Stimulated activated CD8-positive, alpha-beta memory T cell treated with anti-CD3 and anti-CD28 coated beads, Interleukin-2, amount 100 ng/mL, for 1 hour (primary cell): ENCODE measurements at regions not wholly inside any gene's neighbourhood (a gene's known extent, or its start where the extent isn't known, plus 50 kb on each side); places are given as distances from the start of the nearest gene placed in this dataset.

Experiments
- DNase-seq, 2 donors: peaks; one replicate each; pipeline ENCODE4 v3.0.0-alpha.2; 2020; ENCODE audit warnings: low read depth in 2 of 2

GRCh38 chr9:71589612-71590011, 178.7 kb downstream of the CEMIP2 start:
- no peak for DNase-seq

DNA sequence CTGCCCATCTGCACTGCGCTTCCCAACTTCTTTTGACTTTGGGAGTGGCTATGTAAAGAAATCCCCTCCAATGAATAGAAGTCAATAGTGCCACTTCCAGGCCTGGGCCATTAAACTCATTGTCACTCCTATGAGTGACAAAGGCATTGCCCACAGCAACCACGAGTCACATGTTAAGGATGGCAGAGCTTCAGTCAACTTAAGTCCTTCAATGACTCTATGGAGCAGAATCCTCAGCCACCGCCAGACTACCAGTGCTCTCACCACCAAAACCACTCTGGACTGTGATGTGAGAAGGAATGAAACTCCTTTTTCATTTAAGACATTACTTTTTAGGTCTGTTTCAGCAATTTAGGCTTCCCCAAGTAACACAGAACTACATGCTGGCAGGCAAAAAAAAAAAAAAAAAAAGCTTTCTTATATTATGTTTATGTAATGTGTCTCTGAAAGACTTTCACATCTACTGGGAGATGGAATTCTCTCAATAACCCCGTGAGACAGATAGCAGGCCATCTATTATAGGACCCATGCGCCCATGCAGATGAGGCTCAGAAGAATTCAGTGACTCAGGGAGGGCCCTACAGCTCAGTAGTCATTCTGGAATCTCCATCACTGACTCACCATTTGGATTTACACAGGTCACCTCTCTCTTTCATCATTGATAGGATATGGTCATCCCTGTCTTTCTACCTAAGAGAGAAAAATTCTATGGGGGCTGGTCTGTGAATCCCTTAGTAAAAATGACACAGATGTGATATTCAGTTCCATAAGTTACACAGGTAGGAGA, 180.5 kb downstream of the CEMIP2 start:
- DNase-seq, result no peak

- DNase-seq, result no peak
Measured at GRCh38 chr9:71583792-71584191, 184.5 kb downstream of the CEMIP2 start.

DNA sequence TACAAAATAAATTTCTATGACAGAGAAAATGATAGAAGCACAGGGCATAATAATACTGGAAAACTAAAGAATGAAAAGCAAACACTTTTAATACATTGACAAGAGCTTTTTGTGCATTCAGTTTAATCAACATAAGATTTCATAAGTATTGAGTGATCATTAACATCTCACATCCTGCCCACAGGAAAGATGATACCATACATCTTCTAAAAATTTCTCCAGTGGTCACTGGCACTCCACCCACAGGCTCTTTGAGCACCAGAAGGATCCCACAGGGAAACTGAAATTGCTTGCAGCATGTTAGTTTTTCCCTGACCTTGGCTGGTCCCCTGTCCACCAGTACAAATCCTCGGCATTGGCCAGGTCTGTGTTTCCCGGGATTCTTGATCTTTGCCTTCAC, 186.0 kb downstream of the CEMIP2 start:
- DNase-seq, result no peak

- DNase-seq, result no peak
Measured at GRCh38 chr9:71581101-71581500, 187.2 kb downstream of the CEMIP2 start.

DNA sequence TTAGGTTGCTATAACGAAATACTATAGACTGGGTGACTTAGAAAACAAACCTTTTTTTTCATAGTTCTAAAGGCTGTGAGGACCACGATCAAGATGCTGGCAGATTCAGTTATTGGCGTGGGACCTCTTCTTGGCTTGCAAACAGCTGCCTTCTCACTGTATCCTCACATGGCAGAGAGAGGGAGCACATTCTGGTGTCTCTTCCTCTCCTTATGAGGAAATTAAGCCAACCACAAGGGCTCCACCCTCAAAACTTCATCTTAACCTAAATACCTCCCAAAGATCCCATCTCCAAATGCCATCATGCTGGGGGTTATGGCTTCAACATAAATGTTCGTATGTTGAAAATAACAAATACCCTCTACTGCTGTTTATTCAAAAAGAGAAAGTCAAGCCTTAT, 197.1 kb downstream of the CEMIP2 start:
- DNase-seq, result no peak

GRCh38 chr9:71567890-71568289, 200.4 kb downstream of the CEMIP2 start:
- DNase-seq, result no peak

- no peak for DNase-seq
Measured at GRCh38 chr9:71562140-71562539, 206.2 kb downstream of the CEMIP2 start.

GRCh38 chr9:71557310-71557709, 211.0 kb downstream of the CEMIP2 start:
- DNase-seq, result no peak

GRCh38 chr9:71552480-71552879, 215.8 kb downstream of the CEMIP2 start:
- DNase-seq, result no peak

- DNase-seq, result no peak
Measured at GRCh38 chr9:71549023-71549422, 219.3 kb downstream of the CEMIP2 start.

- DNase-seq, result no peak
Measured at GRCh38 chr9:71544464-71544863, 223.8 kb downstream of the CEMIP2 start.

GRCh38 chr9:71541436-71541835, 226.9 kb downstream of the CEMIP2 start:
- no peak for DNase-seq

GRCh38 chr9:71524996-71525580, 243.2 kb downstream of the CEMIP2 start:
- DNase-seq, result no peak

DNA sequence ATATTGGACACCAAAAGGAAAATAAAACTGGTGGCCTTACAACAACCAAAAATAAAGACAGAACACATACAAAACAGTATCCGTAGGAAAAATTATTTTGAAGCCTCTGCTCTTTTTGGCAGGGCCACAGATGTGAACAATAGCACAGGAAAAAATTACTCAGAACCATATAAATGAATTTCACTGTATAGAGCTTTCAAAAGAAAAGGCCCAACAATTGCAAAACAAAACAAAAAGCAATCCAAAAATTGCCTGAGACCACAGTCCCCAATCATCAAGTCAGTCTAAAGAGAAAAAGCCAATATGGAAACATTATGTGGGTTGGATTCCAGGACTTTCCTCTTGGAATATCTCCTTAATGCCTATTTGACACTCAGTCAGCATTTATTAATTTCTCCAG, 243.8 kb downstream of the CEMIP2 start:
- DNase-seq, result no peak

DNA sequence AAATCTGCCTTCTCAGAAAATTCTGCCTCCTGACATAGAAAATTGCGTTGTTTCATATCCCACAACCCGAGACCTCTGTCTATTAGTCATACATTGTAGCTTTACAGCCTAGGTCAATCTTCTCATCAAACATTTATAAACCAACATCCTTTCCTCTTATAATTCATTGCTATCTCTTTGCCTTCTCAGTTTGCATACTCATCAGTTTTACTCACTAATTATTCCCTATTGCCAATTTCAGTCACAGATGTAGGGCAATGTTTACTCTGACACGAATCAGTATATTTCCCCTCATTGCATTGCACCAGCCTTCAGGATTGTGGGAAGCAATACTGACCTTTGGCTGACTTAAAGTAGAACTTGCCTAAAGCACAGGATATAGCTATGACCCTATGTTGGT, 247.2 kb downstream of the CEMIP2 start:
- no peak for DNase-seq

- DNase-seq, result no peak
Measured at GRCh38 chr9:71519098-71519696, 249.1 kb downstream of the CEMIP2 start.

- no peak for DNase-seq
Measured at GRCh38 chr9:71518045-71518827, 250.1 kb downstream of the CEMIP2 start.

DNA sequence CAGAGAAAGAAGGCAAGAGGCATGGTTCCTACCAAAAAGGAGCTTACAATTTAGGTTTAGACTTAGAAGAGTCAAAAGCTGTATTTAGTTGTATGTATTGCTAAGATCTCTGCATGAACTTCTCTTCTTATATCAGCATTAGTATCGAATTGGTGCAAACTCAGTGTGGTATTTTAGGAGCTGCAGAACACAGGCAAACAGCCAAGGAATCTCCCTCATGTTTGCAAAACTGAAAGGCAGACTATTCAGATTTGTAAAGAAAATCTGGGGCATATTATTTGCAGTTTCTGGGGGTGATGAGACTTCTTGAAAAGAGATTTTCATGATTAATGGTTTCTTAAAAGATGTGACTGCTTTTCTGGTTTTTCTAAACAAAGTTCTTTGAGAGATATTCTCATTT, 252.7 kb downstream of the CEMIP2 start:
- DNase-seq, result no peak

DNA sequence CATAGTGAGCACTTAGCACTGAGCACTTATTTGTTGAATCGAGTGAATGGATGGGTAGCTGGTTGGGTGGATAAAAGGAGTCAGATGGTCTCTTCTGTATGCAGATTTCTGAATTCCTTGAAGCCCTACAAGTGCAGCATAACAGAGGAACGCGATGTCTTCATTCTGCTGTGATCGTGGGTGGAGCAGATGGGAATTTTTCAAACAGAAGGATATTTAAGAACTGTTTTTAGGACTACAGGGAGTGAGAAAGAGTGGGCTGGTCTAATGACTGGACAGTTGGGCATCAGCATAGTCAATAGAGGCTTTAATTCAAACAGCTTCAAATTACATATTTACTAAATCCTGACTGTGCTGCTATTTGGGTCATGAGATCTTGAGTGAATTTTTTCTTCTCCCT, 253.2 kb downstream of the CEMIP2 start:
- no peak for DNase-seq

DNA sequence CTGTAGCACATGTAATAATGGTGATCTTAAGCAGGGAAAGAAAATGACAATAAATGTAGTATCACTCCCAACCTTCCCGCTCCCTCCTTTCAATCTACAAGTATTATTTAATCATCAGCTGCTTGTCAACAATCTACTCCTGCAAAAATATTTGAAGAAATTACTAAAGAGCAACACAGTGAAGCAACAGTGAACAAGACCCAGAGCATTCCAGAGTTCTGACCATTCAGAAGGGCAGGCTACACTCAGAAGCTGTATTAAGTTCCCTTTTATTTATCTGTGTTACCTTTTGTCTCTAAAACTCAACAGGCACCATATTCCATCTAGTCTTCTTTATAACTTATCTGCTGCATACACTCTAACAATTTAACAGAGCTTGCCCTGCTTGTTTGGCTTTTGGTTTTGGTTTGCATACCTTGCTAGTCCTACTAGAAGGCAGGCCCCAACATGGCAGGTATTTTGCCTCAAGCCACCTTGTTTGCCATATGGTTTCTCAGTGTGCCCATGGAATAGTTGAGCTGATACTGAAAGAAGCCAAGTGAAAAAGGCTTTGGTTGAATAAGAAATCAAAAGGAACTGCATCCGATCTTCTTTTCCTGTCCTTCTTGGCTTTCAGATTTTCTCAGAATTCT, 253.9 kb downstream of the CEMIP2 start:
- no peak for DNase-seq

DNA sequence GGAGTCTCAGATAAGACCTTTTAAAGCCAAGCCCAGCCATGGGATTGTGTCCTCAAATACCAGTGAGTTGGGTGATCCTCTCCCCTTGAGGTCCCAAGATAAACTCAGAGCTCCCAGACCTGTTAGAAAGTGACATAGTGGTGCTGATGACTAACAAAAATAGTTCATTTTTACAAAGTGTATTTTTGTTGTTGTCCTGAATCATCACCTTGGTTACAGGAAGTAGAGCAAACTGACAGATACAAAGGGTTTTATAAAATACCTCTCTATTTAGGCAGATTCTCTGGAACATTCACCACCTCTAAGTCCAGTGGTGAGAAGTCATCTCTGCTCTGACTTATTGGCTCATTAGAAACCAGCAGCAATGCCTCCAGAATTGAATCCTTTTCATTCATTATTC, 259.3 kb downstream of the CEMIP2 start:
- no peak for DNase-seq
